DMS153 treated with DMSO at 0.1 percent for 48 hours (cell line): ENCODE measurements at regions not wholly inside any gene's neighbourhood (a gene's known extent, or its start where the extent isn't known, plus 50 kb on each side); places are given as distances from the start of the nearest gene placed in this dataset.
"Not testable (repeated sequence)": the region's sequence is repeated elsewhere in the genome, so short reads cannot be mapped to it uniquely, and the experiment has no call there.

Experiments used
- DNase-seq: peaks from one replicate; lab custom pipeline; 2025; ENCODE audit not compliant: unreplicated experiment; lab: John Stamatoyannopoulos, UW

GRCh38 chr3:3476669-3477068 lies 297.2 kb upstream of the CRBN start:
- no peak for DNase-seq

DNA sequence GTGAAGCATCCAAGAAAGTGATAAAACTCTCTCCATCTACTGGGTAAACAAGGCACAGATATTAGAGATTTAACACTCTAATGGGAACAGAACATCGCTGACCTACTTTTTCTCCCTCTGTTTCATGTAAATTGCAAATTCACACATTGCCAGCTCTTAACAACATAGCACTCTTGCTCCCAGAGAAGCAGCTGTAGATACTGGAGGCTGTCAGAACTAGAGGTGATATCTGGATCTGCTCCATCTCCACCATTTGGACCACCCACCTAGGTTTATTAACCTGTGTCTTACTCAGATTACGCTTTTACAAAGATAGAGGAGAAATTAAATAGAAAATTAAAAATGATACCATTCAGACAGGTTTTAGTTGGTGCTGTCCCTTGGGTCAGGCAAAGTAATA lies 289.1 kb upstream of the CRBN start:
- no peak for DNase-seq

GRCh38 chr3:3464131-3464530 lies 284.6 kb upstream of the CRBN start:
- no peak for DNase-seq

- no peak for DNase-seq
Measured at GRCh38 chr3:3461317-3461716, 281.8 kb upstream of the CRBN start.

GRCh38 chr3:3448468-3448867 lies 269.0 kb upstream of the CRBN start:
- no peak for DNase-seq

DNA sequence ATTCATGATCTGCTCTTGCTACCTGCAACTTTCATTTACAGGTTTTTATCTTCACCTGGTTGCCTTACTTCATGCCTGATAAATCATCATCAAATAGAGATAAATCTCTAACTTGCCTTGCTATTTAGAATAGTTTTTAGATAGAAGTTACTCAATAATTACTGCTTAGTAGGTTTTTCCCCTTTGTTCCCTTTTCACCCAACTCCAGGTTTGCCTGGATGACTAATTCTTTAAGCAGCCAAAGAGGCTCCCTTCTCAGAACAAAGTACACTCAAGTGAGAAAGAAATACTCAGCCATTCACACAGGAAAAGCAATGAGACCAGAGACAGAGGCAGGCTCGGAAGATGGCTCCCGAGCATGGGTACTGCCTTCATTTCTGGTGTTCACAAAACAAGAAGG lies 268.1 kb upstream of the CRBN start:
- no peak for DNase-seq

GRCh38 chr3:3446251-3446650 lies 266.8 kb upstream of the CRBN start:
- no peak for DNase-seq

DNA sequence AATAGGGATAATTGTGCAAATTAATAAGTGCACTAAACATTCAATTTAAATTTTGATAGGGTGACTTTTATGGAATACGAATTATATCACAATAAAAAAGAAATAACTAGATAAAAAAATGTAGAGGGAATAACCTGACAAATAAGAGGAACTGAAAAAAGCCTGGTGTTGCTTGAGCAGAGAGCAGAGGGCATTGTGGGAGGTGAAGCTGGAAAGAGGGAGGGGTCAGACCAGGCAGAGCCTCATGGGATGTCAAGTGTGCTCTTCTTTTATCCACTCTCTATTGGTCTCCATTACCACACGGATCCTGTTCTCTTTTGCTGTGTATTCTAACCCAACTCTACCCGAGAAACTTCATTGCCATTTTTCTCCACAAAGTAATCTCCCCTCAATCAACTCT lies 264.0 kb upstream of the CRBN start:
- no peak for DNase-seq

DNA sequence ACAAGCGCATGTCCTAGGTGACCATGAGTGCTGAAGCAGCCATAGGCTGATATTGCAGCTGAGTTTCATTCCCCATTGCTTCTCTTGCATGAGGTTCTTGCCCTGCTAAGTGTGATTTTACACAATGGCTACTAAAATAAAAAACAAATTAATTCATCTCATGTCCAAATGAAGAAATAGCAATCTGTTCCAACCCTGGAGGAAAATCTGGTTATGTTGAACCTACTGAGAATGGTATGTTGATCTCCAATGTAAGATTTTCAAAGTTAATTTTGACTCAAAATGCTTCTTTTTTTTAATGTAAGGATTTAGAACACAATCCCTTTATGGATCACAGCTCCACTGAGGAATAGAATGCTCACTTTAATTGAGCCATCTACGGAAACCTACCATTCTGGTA lies 254.2 kb upstream of the CRBN start:
- no peak for DNase-seq

DNA sequence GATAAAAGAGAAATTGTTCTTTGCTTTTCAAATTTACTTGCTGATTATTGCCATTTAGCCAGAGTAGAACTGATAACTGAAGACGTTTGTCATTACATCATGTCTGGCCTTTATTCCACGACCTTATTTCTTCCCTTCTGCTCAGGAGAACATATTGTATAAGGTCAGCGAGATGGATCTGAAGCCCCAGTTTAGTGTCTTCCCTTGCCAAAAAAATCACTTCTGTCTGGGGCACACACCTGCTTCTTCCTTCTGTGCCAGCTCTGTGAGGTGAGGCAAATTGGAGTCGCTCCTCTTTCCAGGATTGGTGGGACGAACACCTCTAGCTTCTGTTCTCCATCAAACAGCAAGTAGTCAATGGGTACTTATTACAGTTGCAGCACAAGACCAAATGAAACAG lies 250.3 kb upstream of the CRBN start:
- no peak for DNase-seq

DNA sequence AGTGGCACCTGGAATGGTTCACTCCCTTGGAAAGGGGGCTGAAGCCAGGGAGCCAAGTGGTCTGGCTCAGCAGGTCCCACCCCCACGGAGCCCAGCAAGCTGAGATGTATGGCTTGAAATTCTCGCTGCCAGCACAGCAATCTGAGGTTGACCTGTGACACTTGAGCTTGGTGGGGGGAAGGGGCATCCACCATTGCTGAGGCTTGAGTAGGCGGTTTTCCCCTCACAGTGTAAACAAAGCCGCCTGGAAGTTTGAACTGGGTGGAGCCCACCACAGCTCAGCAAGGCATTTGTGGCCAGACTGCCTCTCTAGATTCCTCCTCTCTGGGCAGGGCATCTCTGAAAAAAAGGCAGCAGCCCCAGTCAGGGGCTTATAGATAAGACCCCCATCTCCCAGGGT lies 228.2 kb upstream of the CRBN start:
- DNase-seq: not testable (repeated sequence)

DNA sequence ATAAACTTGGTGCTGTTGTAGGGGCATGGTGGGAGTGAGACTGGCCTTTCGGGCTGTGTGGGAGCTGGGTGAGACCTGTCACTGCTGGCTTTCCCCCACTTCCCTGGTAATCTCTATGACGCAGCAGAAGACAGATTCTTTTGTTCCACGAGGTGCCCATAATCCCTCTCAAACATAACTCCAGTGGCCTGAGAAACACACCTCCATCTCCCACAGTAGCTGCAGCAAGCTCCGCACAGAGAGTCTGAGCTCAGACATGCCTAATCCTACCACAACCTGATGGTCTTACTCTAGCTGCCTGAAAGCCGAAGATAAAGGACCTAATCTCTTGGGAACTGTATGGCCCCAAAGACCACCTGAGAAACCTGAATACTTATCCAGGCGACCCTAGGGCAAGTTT lies 225.6 kb upstream of the CRBN start:
- no peak for DNase-seq

- DNase-seq: no peak
Measured at GRCh38 chr3:3403700-3404099, 224.2 kb upstream of the CRBN start.

DNA sequence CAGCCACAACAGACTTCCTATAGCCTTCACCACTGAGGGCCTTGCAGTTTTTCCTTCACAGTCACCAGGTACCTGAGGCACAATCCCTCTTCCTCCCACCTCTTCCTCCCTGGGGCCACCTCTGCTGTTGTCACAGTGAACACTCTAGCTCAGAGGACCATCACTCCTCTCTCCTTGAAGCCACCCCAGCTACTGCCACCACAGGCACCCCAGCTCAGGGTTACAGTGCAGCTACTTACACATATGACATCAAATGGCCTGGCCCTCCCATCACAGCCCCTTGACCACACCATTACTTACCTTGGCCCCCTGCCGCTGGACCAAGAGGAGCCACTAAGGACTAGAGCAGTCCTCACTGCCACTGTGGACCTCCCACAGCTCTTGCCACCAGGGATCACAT lies 213.5 kb upstream of the CRBN start:
- DNase-seq: no peak

- no peak for DNase-seq
Measured at GRCh38 chr3:3383461-3383860, 204.0 kb upstream of the CRBN start.

GRCh38 chr3:3372210-3372777 lies 192.8 kb upstream of the CRBN start:
- DNase-seq: no peak

DNA sequence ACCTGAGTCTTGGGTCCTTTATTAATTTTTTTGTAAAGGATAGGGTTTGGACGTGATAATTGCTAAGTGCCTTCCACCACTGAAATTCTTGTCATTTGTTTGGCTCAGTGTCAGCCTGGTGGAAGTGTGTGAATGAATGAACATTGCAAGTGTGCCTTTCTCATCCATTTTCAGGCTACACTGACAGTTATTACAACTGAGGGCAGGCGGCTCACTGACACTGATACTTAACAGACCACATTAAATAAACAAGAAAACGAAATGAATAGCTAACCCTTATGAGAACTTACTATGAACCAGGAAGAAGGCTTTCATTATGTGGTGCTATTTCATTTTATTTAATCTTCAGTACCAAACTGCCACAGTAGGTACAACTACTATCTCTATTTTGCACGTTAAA lies 188.8 kb upstream of the CRBN start:
- DNase-seq: no peak

DNA sequence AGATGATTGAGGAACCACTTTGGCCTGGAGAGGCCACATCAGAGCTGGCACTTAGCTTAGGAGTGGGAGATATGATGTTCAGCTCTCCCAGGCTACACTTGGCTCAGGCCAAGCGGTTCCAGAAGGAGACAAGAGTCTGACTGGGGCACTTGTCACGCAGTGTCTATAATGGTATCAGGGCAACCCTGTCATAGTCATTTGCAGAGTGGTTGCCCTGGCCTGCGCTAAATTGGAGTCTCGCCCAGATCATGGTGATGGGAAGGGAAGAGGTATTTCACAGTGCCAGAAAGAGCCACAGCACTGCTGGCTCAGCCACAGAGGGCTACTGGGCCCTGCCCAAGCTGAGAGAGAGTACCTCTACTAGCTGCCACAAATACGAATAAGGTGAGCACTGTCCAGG lies 186.9 kb upstream of the CRBN start:
- DNase-seq: no peak

DNA sequence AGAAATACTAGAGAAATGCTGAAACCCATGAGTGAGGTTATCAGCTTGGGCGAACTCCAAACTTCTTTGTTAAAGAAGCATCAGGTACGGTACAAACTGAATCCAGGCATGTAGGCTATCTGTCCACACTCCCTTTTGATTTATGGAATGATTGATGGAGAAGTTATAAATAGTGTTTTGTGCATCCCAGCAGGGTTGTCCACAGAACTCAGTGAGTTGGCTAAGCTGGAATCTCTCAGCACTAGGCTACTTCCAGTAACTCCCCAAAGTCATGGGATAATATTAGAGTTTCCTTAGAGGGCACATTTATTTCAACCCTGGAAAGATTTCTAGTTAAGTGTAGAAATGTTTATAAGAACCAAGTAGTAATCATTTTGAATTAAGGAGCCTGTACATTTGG lies 186.2 kb upstream of the CRBN start:
- no peak for DNase-seq

DNA sequence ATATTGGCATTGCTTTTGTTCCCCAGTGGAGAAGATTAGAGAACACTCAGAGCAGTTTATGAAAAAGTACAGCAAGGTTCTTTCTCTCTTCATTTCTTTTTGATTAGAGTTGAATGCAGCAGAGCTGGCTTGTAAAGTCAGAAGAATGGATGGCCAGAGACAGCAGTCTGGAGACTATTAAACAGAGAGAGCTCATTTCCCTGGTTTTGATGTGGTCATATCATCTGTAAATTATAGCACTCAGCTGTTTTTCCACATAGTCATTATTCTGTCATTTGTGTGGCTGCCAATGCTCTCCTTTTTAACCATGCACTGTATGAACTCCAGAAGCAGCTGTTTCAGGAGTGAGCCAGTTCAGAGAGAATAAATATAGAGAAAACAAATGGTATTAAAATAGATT lies 177.4 kb upstream of the CRBN start:
- no peak for DNase-seq

- DNase-seq: no peak
Measured at GRCh38 chr3:3355442-3355841, 176.0 kb upstream of the CRBN start.

- DNase-seq: no peak
Measured at GRCh38 chr3:3353153-3353552, 173.7 kb upstream of the CRBN start.

GRCh38 chr3:3351226-3351625 lies 171.7 kb upstream of the CRBN start:
- DNase-seq: no peak

DNA sequence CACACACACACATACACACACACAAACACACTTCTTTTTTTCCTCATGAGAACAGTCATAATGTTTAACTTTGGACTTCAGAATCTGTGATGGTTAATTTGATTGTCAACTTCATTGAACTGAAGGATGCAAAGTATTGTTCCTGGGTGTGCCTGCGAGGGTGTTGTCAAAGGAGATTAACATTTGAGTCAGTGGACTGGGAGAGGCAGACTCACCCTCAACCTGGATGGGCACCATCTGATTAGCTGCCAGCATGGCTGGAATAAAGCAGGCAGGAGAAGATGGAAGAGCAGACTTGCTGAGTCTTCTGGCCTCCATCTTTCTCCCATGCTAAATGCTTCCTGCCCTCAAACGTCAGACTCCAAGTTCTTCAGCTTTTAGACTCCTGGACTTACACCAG lies 167.6 kb upstream of the CRBN start:
- not testable (repeated sequence) for DNase-seq
